NCI-H1417 (cell line): ENCODE measurements at regions not wholly inside any gene's neighbourhood (a gene's known extent, or its start where the extent isn't known, plus 50 kb on each side); places are given as distances from the start of the nearest gene placed in this dataset.

ENCODE experiments used
- DNase-seq, 3 experiments: peaks; one replicate each; lab custom pipeline; 2025; lab: John Stamatoyannopoulos, UW

DNA sequence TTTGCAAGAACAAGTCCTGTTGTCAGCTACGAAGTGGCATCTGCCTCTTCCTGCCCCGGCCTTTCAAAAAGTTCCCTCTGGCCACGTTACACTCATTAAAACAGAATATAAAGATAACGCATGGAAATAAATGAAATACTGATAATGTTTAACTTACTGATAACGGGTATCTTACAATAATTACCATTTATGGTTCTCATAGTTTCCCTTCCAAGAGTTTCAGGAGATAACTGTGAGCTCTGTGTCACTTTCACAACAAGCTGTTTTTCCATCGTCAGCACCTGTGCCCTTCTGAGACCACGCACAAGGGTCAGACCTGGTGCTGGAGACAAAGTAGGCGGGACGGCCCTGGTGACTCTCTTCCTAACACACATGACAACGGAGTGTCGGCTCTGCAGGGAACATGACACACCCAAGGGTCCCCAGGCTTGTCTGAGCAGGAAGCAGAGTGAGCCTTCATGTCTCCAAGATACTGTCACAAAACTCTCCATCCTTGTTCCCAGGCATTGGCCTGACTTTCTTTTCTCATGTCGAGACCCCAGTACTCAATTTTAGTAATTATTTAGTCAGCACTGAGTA, 86.2 kb upstream of the THBS2 start:
- no peak for DNase-seq

DNA sequence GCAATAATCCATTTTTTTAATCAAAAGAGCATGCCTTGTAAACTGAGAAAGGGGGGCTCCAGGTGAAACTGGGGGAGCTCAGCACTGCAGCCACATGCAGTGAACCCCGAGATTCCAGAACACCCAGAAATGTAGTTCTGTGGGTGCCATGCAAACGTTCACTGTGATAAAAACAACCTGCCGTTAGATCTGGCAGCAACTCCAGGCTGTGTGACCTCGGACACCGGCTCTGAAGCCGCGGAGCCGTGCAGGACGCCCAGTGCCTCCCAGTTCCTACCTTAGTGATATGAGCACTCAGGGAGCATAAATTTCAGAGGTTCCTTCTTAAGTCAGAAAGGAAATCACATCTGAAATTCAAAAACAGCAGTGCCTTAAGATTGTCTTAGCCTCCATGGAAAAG, 85.4 kb upstream of the THBS2 start:
- no peak for DNase-seq

DNA sequence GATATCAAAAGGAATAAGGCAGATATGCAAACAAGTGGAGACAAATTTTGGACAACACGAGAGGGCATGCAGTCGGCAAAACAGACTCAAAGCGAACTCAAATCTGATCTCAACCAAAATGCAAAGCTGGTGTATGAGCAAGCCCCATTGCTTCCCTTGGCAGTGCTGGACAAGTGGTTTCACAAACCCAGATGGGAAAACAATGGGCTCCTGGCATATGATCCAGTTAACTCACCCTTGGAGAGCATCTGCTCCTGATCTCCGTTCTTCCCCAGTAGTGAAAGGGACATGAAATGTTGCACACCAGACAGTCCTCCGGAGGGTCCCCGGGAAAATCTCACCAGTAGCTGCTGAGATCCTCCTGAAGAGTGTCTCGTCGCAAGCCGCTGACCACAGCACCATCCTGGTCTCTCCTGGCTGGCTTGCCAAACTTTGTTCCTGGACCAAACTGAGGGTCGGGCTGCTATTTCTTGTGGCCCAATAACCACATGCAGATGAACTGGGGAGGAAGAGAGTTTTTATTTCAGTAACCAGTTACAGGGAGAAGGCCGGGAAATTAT, 84.3 kb upstream of the THBS2 start:
- no peak for DNase-seq

DNA sequence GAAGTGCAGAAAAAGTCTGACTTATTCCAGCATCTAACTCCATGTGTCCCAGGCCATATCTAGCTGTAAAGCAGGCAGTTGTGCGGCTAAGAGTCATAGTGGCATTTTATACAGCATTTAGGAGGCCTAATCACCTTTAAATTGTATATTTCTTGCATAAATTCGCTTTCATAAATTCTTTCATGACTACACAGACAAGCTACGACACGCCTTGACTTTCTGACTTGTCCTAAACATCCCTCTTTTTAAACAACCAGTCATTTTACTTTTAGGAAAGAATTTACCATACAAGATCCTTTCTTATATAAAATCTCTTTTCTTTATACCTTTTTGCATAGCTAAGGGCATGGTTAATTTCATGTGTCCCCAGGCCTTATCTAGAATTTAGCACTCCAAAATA, 81.7 kb upstream of the THBS2 start:
- DNase-seq: no peak

DNA sequence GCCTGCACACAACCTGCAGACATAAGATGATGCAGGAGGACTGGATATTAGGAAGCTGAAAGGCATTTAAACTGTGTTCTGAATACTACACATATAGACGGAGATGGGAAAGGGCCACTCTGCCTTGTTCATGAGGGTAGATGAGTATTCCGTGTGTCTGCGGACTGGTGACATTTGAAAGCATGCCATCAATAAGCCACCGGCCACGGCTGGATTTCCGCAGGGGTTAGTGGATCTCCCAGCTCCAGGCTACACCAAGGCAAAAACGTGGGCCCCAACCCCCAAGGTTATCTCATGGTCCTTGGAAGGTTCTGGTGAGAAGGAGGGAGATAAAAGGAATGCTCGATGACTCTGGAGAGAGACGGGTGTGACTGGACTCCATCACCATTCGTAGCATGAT, 78.6 kb upstream of the THBS2 start:
- DNase-seq: no peak

DNA sequence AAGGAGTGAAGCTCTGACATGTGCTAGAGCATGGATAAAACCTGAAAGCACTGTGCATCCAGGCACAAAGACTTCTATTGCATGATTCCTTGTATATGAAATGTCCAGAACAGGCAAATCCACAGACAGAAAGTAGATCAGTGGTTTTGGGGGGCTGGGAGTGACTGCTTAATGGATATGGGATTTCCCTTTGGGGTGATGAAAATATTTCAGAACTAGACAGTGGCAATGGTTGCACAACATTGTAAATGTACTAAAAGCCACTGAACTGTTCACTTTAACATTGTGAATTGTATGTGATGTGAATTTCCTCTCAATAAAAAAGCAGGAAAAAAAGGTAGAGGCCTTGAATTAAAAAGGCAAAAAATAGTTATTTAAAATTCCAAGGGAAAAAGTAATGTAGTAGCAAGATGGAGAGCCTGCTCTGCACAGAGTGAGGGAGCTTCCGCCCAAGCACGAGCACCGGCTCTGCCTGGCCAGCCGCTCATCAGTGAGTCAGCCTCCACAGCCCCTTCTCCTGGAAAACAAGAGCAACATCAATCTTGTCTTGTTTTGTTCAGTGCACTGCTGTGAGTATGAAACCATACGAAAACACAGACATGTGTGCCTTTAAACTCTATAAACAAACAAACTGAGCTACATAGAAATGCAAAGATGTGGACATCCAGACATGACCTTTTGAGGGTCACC, 74.6 kb upstream of the THBS2 start:
- DNase-seq: no peak

DNA sequence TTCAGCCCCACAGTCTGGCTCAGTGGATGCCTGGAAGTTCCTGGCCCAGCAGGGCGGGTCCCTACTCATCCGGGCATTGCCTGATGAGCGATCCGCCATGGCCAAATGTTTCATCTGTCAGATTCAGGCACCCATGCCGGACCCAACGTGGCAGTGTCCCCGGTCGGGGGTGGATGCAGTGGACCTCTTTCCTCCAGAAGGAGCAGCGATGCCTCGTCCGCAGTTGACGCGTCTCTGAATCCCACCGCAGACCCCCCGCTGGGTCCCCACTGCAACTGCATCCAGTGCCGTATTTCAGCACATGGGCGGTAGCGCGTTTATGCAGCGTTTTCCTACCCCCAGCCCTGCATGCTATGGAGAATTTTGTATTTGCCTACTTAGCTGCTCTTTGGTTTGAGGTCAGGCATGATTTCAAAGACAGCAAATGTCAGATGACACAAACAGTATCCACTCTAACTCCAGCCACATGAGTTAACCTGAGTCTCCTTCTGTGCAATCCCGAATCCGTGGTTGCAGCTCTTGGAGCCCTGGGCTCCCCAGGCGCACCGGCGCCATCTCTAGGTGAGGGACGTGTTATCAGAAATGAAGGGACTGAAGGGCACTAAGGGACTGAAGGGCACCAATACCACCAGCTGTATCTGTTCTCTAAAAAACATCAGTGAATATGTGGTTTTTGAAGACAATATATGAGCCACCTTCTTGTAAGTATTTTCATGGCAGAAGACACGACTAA, 72.6 kb upstream of the THBS2 start:
- peak in 1 of 3 experiments; percentile 24 for DNase-seq

DNA sequence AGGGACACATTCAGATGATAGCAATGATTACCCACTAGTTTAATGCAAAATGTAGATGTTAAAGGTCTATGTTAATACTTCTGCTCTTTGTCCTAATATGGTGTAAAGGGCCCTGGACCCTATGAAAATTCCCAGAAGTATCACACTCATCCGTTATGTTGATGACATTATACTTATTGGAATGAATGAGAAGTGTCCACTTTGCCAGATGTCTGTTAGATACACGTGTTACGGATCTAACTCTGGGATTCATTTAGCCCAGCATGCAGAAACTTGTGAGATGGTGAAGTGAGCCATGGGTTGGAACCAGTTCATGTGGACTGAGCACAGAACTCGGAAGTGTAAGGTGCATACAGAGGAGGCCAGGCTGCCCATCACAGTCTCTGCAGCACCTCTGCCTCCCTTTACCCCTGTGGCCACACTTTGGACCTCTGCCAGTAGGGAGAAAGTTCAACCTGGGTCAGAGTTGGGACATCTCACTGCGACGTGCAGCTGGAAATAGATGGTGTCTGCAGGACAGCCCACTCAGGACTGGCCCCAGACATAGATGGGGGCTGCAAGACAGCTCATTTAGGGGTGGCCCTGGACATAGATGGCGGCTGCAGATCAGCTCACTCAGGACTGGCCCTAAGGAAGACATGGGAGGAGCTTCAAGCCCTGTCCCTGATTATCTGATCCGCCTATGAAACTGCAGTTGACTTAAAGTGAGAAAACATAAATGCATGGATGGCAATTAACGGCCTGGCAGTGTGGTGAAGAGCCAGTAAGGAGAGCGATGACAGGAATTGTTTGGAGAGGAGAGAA, 71.2 kb upstream of the THBS2 start:
- DNase-seq: no peak

DNA sequence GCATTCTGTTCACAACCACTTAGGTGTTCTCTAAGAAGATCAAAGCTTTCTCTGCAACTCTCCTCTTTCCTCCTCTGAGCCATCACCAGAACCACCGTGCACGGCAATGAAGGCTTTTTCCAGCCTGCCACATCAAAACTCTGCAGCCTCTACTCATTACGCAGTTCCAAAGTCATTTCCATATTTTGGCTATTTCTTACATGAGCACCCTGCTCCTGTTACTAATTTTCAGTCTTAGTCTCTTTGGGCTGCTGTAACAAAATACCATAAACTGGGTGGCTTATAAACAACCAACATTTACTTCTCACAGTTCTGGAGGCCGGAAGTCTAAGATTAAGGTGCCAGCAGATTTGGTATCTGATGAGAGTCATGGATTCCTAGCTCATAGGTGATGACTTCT, 70.4 kb upstream of the THBS2 start:
- DNase-seq: no peak

DNA sequence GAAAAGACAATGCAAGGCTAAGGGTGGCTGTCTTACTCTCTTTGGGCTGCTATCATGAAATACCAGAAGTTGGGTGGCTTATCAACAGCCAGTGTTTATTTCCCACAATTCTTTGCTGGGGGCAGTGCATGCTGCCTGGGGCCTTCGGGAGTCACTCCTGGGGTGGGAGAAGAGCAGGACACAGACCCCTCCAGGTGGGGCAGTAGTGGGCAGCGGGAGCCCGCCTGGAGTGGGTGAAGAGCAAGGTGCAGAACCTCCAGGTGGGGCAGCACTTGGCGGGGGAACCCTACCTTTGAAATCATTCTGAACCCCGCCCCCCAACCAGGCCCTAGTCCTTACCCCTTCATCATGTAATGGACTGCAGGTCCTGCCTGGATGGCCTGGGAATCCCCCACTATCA, 69.6 kb upstream of the THBS2 start:
- no peak for DNase-seq

DNA sequence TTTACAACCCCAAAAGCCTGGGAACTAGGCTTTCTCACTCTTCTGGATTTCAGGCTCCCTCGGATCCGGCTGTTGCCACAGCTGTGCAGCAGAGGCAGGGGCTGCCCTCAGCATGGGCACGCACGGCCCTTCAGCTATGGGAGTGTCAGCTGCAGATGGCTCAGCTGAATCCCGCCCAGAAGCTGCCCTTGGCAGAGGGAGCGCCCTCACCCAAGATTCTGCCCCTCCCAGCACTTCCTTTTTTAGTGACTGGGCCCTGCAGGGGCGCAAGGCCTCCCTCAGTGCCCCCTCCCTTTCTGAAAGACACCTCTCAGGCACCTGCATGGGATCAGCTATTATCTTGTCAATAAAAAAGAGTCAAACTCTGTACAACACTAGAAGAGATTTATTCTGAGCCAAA, 67.9 kb upstream of the THBS2 start:
- no peak for DNase-seq

DNA sequence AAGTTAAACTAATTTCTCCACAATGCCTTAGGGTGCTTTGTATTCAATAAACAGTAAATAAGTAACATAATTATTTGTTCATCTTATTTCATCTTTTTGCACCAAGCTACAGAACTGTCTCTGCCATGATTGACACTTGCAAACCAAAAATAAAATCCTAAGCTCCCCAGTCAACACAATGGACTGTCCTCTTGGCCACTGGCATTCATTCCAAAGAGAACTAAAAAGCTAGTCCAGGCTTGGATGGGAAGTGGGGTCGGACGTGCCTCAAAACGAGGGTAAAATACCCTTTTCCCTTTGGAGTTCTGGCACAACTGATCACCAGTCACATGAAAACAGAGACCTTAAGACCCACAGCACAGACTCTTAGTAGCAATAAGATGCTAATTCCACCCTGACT, 66.4 kb upstream of the THBS2 start:
- no peak for DNase-seq

DNA sequence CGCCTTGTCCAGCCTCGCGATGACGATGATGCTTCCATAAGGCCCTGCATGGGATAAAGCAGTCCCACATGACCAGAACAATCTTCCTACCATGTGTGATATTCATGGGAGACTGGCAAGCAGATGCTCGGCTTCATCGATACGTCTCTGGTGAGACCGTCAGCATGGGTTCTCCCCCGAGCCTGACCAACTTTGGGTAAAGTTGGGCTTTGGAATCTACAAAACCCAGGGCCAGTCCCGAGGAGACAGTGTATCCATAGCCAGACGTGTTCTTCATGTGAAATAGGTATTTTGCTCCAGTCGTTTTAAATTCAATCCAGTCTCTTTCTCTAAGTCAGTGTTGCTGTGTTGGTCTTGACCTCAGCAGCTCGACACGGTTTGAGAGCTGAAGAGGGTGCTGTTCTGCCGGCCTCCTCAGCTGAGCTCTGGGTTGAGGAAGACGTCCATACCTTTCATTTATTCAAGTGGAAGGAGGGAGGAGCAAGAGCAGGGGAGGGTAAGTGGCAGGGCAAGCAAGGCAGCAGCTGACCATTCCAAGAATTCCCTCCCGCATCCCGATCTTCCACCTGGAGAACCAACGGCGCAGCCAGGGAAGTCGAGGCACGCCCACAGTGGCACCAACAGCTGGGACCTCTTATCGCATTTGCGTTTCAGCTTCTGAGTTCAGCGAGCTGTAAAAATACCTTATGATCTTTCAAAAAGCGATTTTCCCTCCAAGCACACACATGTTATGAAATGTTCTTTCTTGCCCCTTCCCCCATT, 64.0 kb upstream of the THBS2 start:
- DNase-seq: no peak

DNA sequence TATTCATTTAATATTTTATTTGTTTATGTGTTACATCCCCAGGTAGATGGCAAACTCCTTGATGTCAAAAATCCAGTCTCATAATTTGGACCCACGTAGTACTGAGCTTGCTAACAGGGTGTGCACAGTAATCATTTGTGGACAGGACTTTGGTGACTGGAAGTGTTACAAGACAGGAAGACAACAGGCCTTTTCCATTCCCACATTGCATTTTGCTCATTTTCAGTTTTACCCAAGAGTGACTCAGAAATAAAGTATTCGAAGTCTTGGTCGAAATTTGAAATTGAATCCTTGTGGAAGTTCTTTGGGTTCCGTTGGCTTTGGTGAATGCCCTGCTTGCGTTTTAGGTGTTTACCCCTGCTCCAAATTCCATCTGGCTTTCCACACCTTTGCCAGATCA, 63.0 kb upstream of the THBS2 start:
- DNase-seq: no peak

DNA sequence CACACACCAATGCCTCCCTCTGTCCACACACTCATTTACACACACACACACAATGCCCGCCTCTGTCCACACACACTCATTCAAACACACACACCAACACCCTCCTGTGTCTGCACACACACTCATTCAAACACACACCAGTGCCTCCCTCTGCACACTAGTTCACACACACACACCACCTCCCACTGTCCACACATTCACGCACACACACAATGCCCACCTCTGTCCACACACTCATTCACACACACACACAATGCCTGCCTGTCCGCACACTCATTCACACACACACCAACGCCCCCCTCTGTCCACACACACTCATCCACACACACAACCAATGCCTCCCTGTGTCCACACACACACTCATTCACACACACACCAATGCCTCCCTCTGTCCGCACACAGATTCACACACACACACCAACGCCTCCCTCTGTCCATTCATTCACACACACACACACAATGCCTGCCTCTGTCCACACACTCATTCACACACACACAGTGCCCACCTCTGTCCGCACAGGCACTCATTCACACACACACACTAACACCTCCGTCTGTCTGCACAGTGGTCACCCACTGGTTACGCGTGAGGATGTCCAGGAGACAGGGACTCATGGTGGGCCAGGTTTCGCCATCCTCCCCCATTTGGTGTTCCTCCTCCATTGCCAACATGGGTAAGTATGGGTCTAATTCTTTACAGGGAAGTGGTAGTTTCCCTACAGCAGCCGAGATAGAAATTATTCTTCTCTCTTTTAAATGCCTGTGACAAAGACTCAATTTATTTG, 62.4 kb upstream of the THBS2 start:
- DNase-seq: no peak

DNA sequence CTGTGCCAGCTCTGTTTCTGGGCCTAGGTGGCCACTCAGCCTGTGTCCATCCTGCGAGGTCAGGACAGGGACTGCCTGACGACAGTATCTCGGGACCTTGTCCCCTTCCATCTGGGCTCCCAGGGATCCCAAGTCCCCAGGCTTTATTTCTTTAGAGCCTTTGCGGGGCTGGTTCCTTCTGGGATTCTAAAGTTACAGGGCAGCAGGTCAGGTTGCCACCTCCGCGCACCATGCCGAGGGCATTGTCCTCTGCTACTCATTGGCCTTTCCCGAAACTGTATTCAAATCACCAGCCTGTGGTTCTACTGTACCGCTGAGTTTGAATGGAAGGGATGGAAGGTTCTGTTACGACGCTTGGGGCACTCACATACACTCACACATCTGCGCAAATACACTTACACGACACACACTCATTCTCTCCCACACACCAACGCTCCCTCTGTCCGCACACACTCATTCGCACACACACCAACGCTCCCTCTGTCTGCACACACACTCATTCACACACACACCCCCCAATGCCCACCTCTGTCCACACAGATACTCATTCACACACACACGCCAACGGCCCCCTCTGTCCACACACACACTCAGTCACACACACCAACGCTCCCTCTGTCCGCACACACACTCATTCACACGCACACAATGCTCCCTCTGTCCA, 59.8 kb upstream of the THBS2 start:
- DNase-seq: no peak

DNA sequence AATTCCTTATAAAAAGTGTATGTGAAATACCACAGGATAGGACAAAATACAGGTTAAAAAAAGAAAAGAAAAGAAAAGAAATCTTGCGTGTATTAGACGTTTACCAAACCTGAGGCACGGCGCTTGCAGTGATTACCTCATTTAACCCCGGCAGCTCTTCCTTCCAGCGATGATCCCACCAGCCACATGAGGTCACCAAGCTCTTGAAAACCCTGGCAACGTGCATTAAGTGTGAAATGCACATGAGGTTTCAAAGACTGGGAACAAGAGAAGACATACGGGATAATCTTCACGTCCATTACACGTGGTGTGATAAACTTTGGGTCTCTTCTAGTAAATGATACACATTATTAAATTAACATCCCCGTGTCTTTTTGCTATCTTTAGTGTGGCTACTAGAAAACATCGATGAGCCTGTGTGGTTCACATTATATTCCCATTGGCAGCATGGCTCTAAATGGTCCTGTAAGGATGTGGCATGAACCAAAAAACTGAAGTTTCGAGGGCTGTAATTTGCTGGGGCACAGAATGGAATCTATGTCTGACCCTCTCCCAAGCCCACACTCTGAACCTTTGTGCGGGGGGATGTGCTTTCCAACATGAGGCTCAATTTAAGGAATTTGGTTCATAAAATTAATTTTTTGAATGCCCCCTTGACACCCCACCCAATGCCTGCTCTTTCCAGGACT, 59.2 kb upstream of the THBS2 start:
- peak in 2 of 3 experiments; percentile 2 to 37 for DNase-seq

DNA sequence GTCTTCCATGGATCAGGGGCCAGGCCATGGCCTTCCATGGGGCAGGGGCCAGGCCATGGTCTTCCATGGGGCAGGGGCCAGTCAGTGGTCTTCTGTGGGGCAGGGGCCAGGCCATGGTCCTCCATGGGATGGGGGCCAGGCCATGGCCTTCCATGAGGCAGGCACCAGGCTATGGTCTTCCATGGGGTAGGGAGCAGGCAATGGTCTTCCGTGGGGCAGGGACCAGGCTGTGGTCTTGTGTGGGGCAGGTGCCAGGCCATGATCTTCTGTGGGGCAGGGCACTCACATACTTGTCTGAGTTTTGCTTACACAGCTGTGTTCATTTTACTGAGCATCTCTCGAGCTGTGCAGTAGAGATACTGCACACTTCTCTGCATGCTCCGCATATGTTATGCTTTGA, 57.3 kb upstream of the THBS2 start:
- DNase-seq: no peak
